GM19238 (cell line): ENCODE measurements at regions not wholly inside any gene's neighbourhood (a gene's known extent, or its start where the extent isn't known, plus 50 kb on each side); places are given as distances from the start of the nearest gene placed in this dataset.
"Not testable (repeated sequence)": the region's sequence is repeated elsewhere in the genome, so short reads cannot be mapped to it uniquely, and the experiment has no call there.

Experiments used
- DNase-seq: peaks from one replicate; pipeline ENCODE4 v3.0.0; 2011; ENCODE audit warnings: low spot score; ENCODE audit not compliant: insufficient read length

DNA sequence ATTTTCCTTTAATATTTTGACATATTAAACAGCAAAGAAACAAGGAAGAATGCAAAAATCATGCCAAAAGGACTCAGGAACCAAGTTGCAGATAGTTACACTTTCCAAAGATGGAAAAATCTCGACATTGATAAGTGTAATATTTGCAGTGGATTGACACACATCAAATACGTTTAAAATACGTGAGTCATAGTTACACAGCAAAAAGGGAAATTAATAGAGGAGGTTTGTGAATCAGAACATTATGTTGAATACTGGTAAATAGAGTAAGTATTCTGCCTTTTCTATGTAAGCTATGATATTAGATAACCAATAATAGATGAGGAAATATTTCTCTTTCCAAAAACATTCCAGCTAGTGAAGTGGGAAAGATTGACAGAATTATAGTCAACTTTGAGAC is 1761.3 kb upstream of the IGFBP7 start:
- no peak for DNase-seq

DNA sequence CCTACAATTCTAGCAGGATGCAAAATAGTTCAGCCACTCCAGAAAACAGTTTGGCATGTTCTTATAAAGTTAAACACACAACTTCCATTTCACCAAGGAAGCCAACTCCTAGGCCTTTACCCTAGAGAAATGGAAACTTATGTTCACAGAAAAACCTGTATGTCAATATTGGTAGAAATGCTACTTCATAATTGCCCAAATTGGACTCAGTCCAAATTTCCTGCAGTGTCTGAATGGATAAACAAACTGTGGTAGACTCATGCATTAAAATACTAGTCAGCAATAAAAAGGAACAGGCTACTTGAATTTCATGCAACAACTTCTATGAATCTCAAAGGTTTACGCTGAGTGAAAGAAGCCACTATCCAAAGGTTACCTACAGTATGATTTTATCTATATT is 1738.8 kb upstream of the IGFBP7 start:
- no peak for DNase-seq

DNA sequence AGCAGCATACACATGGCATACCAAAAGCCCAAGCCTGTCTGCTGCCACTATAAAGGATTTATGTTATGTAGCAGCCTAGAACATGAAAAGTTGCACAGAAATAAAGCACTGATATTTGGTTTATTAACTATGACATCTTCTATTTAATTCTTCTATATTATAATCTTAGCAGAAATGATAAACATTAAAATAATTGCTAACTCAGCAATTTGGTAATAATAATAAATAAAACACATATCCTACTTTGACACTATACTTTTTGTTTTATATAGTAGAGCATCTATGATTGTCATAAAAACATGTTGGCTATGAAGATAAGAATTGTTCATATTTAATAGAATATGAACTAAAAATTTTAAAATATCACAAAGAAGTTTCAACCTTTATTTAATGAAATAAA is 1733.3 kb upstream of the IGFBP7 start:
- no peak for DNase-seq

- DNase-seq, result no peak
Measured at GRCh38 chr4:58833126-58833525, 1722.9 kb upstream of the IGFBP7 start.

DNA sequence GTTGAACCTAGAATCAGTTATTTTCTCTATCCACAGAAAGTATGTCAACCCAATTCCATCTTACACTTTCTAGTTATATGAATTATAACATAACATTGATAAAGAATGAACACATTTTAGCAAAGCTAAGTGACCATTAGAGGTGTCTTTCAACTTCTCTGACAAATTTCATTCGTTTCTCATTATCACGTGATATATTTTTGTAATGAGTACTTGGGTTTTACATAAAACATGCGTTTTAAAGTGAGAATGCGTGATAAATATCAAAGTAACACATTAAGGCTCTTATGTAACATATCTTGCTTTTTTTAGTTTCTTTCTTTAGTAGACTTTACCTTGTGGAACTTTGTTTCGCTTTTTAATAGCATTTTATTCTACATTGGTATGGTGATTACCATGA is 1715.1 kb upstream of the IGFBP7 start:
- DNase-seq, result no peak

DNA sequence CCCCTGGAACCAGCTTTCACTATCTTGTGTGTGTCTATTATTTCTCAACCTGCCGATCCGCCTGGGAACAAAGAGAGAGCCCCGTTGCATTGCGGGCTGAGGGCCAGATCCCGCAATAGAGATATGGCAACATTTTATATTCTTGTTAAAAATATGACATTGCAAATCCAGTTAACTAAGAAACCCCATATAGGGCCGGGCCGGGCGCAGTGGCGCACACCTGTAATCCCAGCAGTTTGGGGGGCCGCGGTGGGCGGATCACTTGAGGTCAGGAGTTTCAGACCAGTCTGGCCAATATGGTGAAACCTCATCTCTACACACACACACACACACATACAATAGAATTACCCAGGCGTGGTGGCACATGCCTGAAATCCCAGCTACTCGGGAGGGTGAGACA is 1708.4 kb upstream of the IGFBP7 start:
- DNase-seq, result not testable (repeated sequence)

DNA sequence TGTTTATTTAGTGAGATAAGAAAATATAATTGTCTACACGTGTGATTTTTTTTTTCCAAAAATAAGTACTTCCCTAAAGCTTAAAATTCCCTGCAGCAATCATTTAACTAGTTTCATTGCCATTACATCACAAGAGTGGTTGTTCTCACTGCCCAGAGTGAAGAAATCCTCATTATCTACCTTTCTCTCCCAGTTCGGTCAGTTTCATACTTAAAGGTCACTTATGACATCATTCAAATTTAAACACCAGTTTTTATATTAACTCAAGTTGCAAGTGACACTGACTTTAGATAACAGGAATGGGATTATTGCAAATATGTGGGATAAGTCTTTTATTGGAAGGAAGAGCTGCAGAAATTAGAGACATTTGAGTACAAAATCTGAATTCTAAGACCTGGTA is 1699.8 kb upstream of the IGFBP7 start:
- DNase-seq, result no peak

DNA sequence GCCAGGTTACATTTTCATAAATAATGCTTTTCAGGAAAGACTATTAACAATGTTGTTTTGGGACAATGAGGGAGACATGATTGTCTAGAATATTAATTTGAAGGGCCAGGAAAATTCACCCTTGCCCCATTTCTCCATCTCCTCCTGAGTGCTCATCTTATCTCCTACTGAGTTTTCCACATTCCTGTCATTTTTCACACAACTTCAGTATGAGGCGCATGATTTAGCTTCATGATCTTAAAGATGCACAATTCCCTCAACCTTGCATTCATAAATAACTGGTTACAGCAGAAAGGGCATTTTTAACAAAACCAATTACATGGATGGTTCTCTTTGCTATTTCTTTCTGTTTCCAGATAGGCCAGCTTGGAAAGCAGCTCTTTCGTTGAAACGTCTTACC is 1699.2 kb upstream of the IGFBP7 start:
- no peak for DNase-seq

DNA sequence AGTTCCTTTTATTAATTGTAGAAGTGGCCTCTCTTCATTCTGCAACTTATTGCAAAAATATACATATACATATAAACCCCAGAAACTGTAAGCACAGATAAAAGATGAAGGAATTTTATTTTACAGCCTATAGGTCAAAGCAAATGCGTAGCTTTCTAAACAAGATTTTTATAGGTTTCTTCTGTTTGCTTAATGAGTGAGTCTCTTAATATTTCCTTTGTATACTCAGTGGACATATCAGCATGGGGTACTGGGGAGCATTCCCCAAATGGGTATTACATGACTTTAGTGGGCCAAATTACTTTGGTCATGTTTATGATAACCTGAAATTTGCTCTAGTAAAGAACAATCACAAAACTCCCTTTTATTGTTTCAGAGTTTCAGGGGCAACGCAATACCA is 1698.6 kb upstream of the IGFBP7 start:
- DNase-seq, result no peak

- no peak for DNase-seq
Measured at GRCh38 chr4:58807843-58808615, 1697.8 kb upstream of the IGFBP7 start.

- no peak for DNase-seq
Measured at GRCh38 chr4:58776627-58777026, 1666.4 kb upstream of the IGFBP7 start.

GRCh38 chr4:58767598-58767997 is 1657.4 kb upstream of the IGFBP7 start:
- DNase-seq, result no peak

DNA sequence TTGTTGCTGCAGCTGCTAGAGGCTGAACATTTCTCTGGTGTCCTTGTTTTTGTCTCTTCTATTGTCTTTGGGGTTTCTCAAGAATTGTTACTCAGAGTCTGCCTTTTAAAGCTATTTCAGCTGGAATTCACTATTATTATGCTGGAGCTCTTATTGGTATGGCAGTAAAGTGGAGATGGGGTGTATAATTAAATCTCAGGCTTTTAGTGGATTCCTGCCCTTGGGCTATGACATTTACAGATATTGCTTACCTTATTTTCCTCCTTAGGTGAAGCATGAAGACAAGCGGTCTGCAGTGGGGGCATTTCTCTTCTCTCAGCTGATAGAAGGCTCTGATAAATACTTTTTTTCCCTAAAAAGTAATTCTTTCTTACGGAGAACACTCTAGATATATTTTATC is 1656.6 kb upstream of the IGFBP7 start:
- DNase-seq, result no peak

GRCh38 chr4:58761563-58761962 is 1651.4 kb upstream of the IGFBP7 start:
- no peak for DNase-seq

GRCh38 chr4:58760737-58761136 is 1650.6 kb upstream of the IGFBP7 start:
- DNase-seq, result no peak

- no peak for DNase-seq
Measured at GRCh38 chr4:58760100-58760499, 1649.9 kb upstream of the IGFBP7 start.

GRCh38 chr4:58749206-58749605 is 1639.0 kb upstream of the IGFBP7 start:
- no peak for DNase-seq

DNA sequence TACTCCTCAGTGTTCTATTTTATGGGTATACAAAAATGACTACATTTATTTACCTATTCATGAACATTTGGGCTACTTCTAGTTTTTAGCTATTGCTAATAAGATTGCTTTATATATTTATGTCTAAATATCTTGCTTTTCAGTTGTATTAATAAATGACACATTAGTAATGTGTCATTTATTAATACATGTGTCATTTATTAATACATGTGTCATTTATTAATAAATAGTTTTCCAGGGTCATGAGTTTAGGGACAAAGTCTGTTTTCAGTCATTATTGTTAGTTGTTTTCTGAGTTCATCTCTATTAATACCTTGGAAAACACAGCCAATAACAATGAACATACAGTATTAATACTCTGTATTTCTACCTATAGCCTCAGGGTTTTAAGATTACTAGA is 1630.7 kb upstream of the IGFBP7 start:
- DNase-seq, result no peak

DNA sequence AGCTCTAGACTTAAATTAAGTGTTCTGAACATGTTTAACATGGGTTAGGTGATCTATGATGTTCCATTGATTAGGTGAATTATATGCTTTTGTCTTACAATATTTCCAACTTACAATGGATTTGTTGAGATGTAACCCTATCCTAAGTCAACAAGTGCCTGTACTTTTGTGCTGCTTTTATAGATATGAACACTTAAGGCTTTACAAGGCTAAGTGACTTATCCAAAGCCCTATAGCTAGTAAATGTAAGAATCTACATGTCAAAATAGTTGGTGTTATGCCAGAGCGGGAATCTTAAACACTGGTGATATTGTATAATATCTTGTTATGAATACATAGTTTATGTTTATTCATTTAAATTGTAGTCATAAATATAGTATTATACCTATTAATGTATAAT is 1629.1 kb upstream of the IGFBP7 start:
- DNase-seq, result no peak

- no peak for DNase-seq
Measured at GRCh38 chr4:58738375-58738774, 1628.2 kb upstream of the IGFBP7 start.

- no peak for DNase-seq
Measured at GRCh38 chr4:58734030-58734674, 1624.0 kb upstream of the IGFBP7 start.

GRCh38 chr4:58732973-58733372 is 1622.8 kb upstream of the IGFBP7 start:
- DNase-seq, result no peak

DNA sequence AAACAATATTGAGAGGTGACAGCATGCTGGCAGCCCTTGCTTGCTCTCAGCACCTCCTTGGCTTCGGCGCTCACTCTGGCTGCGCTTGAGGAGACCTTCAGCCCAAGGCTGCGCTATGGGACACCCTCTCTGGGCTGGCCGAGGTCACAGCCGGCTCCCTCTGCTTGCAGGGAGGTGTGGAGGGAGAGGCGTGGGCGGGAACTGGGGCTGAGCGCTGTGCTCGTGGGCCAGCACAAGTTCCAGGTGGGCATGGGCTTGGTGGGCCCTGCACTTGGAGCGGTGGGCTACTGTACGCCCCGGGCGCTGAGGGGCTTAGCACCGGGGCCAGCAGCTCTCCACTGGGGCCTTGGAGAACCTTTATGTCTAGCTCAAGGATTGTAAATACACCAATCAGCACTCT is 1613.8 kb upstream of the IGFBP7 start:
- DNase-seq, result no peak
